ENCODE measurements at regions not wholly inside any gene's neighbourhood (a gene's known extent, or its start where the extent isn't known, plus 50 kb on each side); places are given as distances from the start of the nearest gene placed in this dataset.

- TF ChIP-seq, protein P1, sequence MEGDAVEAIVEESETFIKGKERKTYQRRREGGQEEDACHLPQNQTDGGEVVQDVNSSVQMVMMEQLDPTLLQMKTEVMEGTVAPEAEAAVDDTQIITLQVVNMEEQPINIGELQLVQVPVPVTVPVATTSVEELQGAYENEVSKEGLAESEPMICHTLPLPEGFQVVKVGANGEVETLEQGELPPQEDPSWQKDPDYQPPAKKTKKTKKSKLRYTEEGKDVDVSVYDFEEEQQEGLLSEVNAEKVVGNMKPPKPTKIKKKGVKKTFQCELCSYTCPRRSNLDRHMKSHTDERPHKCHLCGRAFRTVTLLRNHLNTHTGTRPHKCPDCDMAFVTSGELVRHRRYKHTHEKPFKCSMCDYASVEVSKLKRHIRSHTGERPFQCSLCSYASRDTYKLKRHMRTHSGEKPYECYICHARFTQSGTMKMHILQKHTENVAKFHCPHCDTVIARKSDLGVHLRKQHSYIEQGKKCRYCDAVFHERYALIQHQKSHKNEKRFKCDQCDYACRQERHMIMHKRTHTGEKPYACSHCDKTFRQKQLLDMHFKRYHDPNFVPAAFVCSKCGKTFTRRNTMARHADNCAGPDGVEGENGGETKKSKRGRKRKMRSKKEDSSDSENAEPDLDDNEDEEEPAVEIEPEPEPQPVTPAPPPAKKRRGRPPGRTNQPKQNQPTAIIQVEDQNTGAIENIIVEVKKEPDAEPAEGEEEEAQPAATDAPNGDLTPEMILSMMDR (IDR thresholded peaks at IDR 0.05; ENCODE audit: poor library complexity, severe bottlenecking): no peak
- Histone ChIP-seq H3K36me3 (ENCODE audit: low read depth) (no peaks in the 10 kb centered on the region), H3K9me3 (ENCODE audit: severe bottlenecking) (no peaks in the 10 kb centered on the region), H3K27ac (ENCODE audit: poor library complexity, severe bottlenecking) (no peak overlapping the region), H3K4me1 (ENCODE audit: insufficient read depth, poor library complexity, severe bottlenecking) (peaks cover 11% of the 10 kb centered on the region), H3K27me3 (ENCODE audit: insufficient read depth, poor library complexity, severe bottlenecking) (no peaks in the 10 kb centered on the region), H3K4me3 (ENCODE audit: severe bottlenecking) (no peak overlapping the region)
- no peak for ATAC-seq (ENCODE audit: low read depth)
- no peak for DNase-seq (ENCODE audit: low spot score)
These were observed 70.8 kb upstream of the PACRGL start for GRCh38 chr4:20629186-20630106.

GRCh38 chr4:20638825-20639224 lies 61.4 kb upstream of the PACRGL start:
- no peaks in the 10 kb centered on the region for H3K4me1 ChIP-seq (ENCODE audit: insufficient read depth, poor library complexity, severe bottlenecking)
- H3K36me3 ChIP-seq (ENCODE audit: low read depth): no peaks in the 10 kb centered on the region
- DNase-seq (ENCODE audit: low spot score) (no peak), ATAC-seq (ENCODE audit: low read depth) (no peak)
- H3K4me3 ChIP-seq (ENCODE audit: severe bottlenecking): no peak overlapping the region
- no peaks in the 10 kb centered on the region for H3K27me3 ChIP-seq (ENCODE audit: insufficient read depth, poor library complexity, severe bottlenecking)
- no peaks in the 10 kb centered on the region for H3K9me3 ChIP-seq (ENCODE audit: severe bottlenecking)
- TF ChIP-seq, protein P1 (IDR thresholded peaks at IDR 0.05; ENCODE audit: poor library complexity, severe bottlenecking): no peak
- no peak overlapping the region for H3K27ac ChIP-seq (ENCODE audit: poor library complexity, severe bottlenecking)

GRCh38 chr4:20639346-20639745 lies 60.9 kb upstream of the PACRGL start:
- Histone ChIP-seq H3K4me3 (ENCODE audit: severe bottlenecking) (no peak overlapping the region), H3K4me1 (ENCODE audit: insufficient read depth, poor library complexity, severe bottlenecking) (no peaks in the 10 kb centered on the region), H3K36me3 (ENCODE audit: low read depth) (no peaks in the 10 kb centered on the region), H3K9me3 (ENCODE audit: severe bottlenecking) (no peaks in the 10 kb centered on the region), H3K27me3 (ENCODE audit: insufficient read depth, poor library complexity, severe bottlenecking) (no peaks in the 10 kb centered on the region), H3K27ac (ENCODE audit: poor library complexity, severe bottlenecking) (no peak overlapping the region)
- DNase-seq (ENCODE audit: low spot score): no peak
- TF ChIP-seq, protein P1 (IDR thresholded peaks at IDR 0.05; ENCODE audit: poor library complexity, severe bottlenecking): no peak
- no peak for ATAC-seq (ENCODE audit: low read depth)

DNA sequence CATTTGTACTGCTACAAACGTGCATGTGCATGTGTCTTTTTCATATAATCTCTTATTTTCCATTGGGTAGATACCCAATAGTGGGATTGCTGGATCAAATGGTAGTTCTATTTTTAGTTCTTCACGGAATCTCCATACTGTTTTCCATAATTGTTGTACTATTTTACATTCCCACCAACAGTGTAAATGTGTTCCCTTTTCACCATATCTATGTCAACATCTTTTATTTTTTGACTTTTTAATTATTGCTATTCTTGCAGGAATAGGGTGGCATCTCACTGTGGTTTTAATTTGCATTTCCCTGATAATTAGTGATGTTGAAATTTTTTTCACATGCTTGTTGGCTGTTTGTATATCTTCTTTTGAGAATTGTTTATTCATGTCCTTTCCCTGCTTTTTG lies 59.3 kb upstream of the PACRGL start:
- no peak for DNase-seq (ENCODE audit: low spot score)
- Histone ChIP-seq H3K9me3 (ENCODE audit: severe bottlenecking) (no peaks in the 10 kb centered on the region), H3K4me1 (ENCODE audit: insufficient read depth, poor library complexity, severe bottlenecking) (no peaks in the 10 kb centered on the region), H3K4me3 (ENCODE audit: severe bottlenecking) (no peak overlapping the region), H3K27me3 (ENCODE audit: insufficient read depth, poor library complexity, severe bottlenecking) (no peaks in the 10 kb centered on the region), H3K27ac (ENCODE audit: poor library complexity, severe bottlenecking) (no peak overlapping the region), H3K36me3 (ENCODE audit: low read depth) (no peaks in the 10 kb centered on the region)
- TF ChIP-seq, protein P1 (IDR thresholded peaks at IDR 0.05; ENCODE audit: poor library complexity, severe bottlenecking): no peak
- ATAC-seq (ENCODE audit: low read depth): no peak

GRCh38 chr4:20641976-20642375 lies 58.3 kb upstream of the PACRGL start:
- Histone ChIP-seq H3K36me3 (ENCODE audit: low read depth) (no peaks in the 10 kb centered on the region), H3K27ac (ENCODE audit: poor library complexity, severe bottlenecking) (no peak overlapping the region), H3K27me3 (ENCODE audit: insufficient read depth, poor library complexity, severe bottlenecking) (no peaks in the 10 kb centered on the region), H3K9me3 (ENCODE audit: severe bottlenecking) (no peaks in the 10 kb centered on the region), H3K4me1 (ENCODE audit: insufficient read depth, poor library complexity, severe bottlenecking) (no peaks in the 10 kb centered on the region), H3K4me3 (ENCODE audit: severe bottlenecking) (no peak overlapping the region)
- DNase-seq (ENCODE audit: low spot score) (no peak), ATAC-seq (ENCODE audit: low read depth) (no peak)
- TF ChIP-seq, protein P1 (IDR thresholded peaks at IDR 0.05; ENCODE audit: poor library complexity, severe bottlenecking): no peak

Data from RWPE2 (cell line).